Stimulated activated CD8-positive, alpha-beta memory T cell treated with anti-CD3 and anti-CD28 coated beads, Interleukin-15, amount 100 ng/mL, for 48 hours (primary cell): ENCODE measurements at regions not wholly inside any gene's neighbourhood (a gene's known extent, or its start where the extent isn't known, plus 50 kb on each side); places are given as distances from the start of the nearest gene placed in this dataset.

Experiments
- DNase-seq, 2 donors: peaks; one replicate each; pipeline ENCODE4 v3.0.0-alpha.2; 2020; ENCODE audit warnings: low read depth in 2 of 2

DNA sequence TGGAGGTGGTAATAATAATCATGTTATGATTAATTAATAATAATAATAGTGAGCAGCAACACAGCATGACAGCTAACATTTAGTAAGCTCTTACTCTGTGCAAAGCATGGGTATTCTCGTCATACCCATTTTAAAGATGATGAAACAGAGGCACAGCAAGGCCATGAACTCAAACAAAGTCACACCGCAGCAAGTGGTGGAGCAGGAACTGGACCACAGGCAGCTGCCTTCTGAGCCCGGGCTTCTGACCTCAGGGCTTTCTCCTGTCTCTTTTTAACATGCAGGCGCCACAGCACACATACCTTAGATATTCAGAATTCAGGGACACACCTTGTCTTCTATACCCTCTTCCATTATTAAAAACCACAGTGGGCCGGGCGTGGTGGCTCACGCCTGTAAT lies 50.7 kb upstream of the SPATA12 start:
- DNase-seq: no peak

DNA sequence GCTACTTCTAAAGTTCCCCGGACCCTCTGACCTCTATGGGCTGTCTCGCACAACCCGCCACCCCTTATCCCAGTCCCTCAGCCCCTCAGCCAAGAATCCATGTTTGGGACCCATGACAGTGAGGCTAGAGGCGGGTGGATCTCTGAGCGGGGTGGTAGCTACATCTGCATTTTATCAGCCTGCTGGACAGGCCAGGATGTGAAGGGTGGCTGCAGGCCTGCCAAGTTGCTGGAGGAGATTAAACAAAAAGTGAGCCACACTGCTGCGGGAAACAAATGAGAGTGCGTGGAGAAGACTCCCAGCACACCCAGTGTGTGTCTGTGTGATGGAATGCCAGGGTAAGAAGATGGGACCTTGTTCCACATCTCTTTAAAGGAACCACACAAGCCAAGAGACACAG lies 51.1 kb upstream of the SPATA12 start:
- DNase-seq: no peak

DNA sequence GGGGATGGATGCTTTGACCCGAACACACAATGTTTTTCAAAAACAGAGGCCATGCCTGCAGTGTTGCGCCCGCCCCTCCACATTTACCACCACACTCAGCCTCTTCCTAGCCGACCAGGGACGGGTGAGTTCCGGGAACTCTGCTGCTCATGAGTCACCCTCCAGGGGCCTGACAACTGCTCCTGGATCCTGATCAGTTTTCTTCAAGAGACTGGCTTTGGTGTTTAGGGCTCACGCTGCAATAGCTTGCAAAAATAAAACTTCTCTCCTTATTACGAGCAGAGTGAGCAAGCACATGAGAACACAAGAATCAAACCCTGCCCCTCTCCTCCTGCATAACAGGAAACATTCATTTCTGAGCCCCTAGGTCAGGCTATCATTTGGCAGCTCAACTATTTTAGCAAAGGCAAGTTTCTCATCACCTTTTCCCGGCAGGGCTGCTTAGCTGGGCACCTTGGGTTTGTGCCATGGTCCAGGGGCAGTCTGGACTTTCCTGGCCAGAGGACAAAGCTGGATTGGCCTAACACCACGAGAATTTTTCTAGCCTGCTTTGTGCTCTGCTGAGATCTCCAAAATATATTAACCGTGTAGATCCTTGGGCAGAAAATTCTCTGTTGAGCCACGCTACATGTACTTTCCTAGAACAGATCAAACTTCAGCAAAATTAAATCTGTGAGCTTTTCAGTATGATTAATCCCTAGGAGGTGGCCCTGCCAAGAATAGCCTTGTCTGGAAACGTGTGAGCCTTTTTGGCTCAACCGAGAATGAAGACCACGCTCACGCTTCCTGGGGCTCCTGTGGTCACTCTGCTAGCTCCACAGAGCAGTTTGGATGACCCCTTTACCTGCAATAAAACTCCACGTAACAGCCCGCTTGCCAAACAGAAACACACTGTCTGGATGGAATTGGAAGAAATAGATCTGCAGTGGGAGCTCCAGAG lies 52.7 kb upstream of the SPATA12 start:
- DNase-seq: no peak

DNA sequence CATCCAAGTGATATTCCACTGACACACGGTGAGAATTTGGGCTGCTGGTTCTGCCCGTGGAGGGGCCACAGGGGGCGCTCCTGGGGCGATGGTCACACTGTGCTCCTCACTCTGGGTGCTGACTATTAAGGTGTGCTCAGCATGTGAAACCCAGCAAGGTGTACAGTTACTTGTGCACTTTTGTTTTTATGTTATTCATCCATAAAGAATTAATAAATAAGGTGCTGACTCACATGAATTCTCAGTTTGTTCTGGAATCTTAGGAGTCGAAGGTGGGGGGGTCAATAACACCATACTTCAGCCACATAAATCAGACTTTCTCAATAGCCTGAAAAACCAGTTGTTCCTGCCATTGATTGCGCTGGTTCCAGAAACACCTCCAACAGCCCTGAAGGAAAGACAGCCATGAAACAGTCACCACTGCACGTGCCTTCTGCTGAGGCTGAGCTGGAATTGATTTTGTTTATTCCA lies 53.5 kb upstream of the SPATA12 start:
- DNase-seq: no peak

DNA sequence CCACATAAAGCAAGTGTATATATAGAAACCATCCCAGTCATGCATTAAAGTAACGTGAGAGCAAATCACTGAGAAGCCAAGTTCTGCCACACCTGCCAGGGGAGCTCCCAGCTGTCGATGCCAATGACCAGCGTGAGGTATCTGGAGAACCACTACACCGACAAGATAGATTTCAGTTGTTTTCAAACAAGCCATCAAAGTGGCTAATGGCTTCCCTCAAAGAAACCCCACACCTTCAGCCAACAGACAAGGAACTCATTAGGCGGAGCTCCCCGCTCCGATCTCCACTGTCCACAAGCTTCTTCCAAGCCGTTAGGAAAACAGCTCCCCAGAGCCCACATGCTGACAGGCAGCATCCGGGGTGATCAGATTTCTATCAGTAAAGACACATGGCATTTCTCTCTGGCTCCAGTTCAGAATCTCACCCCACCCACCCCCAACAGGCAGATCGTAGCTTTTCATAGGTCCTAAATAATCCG lies 54.2 kb upstream of the SPATA12 start:
- DNase-seq: no peak

DNA sequence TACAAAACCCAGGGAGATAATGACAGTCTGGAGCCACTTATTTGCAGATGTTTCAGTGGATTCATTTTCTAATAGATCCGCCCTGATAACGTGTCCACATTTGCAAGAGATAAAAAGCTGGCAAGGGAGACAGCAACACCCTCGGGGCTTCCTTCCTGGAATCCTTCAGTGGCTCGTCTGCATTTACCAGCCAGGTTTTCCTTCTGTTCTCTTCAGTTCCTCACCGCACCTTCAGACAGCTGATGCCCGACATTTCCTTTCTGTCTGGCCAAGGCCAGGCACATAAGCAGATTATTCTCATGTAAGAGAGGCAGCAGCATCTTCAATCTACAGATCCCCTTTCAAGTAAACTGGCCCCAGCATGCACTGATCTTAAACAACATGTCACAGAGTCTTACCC lies 56.2 kb upstream of the SPATA12 start:
- no peak for DNase-seq

DNA sequence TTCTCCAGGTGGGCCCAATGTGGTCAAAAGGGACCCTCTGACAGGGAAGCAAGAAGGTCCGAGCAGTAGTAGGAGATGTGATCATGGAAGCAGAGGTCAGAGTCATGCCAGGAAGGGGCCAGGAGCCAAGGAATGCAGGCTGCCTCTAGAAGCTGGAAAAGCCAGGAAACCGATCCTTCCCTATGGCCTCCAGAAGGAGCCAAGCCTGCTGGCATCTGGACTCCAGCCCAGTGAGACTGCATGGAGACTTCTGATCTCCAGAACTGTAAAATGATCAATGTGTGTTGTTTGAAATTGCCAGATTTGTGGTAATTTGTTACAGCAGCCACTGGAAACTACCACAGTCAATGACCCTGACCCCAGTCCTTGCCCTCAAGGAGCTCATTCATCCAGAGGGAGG lies 56.8 kb upstream of the SPATA12 start:
- DNase-seq: no peak

DNA sequence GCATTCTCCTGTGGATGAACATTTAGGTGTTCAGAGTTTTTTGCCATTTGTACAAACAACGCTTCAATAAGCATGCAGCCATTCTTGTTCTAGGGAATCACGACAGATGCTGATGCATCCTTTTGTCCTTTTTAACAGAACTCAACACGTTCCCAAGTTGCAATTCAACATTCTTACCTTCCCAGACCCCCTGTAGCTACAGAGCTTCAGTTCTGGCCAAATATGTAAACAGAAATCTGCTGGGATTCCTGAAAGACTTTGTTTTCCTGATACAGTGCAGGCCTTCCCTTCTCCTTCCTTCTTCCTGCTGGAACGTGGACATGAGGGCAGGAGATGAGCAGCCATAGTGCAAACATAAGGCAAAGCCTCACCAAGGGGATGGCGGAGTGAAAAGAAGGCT lies 59.1 kb upstream of the SPATA12 start:
- DNase-seq: no peak

DNA sequence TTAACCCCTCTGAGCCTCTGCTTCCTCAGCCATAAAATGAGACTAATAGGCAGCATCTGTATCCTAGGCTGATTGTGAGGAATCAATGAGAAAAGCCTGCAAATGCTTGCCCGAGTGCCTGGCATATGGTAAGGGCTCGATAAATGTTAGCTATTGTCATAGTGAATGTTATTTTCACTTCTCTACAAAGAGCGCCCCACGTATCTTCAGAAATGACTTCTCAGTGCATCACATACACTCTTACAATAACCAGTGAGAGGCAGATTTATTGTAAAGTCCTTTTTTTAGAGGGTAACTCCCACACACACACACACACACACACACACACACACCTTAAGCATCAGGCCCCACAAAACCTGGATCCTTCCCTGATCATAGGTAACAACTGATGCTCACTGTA lies 60.5 kb upstream of the SPATA12 start:
- no peak for DNase-seq

DNA sequence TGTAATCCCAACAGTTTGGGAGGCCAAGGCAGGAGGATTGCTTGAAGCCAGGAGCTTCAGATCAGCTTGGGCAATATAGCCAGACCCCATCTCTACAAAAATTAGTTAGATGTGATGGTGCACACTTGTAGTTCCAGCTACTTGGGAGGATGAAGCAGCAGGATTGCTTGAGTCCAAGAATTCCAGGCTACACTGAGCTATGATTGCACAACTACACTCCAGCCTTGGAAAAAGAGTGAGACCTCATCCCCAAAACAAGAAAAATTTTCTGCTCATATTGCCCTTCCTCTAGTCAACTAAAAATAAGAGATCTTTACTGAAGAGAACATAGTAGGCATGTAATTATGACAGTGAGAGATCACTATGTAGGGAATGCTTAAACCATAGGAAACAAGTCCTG lies 60.9 kb upstream of the SPATA12 start:
- no peak for DNase-seq

DNA sequence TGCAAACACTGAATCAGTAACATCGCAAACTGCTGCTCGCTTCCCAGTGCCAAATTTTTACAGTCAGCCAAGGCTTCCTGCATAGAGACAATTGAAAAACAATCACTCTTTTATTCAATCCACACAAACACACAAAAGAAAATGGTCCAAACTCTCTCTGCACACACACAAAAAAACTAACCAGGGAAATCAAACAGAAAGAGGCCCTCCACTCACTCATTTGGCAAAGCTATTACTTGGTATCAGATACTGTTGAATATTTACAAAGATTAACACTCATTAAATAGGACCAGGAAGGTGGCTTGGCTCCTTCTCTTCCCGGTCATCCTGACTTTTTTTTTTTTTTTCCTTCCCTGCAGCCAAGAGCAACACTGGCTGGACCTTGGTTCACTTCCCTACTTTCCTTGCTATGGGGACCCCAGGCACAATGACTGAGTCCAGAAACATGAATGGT lies 62.4 kb upstream of the SPATA12 start:
- no peak for DNase-seq

DNA sequence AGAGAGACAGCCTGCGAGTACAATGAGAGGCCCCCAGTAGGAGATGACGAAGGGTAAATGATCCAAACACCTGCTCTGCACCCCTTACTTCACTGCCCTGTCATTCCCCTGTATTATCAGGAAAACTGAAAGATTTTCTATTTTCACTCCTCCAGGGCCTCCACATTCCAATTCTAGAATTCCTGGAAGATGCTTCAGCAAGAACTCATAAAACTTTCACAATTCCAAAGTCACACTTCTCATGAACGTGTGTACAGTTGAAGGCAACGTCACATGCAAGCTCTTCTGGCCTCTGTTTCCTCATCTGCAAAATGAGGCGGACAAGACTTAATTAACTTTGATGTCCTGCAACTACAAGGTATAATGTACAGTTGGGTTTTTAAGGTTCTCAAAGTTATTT lies 62.8 kb upstream of the SPATA12 start:
- DNase-seq: no peak

DNA sequence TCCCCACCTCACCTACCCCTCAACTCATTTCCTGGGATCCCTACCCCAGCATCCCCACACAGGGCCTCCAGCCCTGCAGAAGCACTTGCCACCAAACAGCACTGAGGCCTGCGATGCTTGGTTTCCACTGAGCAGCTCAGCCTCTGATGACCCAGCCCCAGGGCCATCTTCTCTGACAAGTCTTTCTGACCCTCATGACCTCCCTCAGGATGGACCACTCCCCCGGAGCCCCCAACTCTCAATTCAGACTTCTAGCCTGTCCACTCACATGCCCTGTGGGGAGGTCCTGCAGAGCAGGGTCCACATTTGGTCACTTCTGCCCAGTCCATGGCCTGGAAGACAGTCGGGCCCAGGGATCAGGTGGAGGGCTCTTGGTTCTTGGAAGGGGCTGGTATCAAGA lies 63.4 kb upstream of the SPATA12 start:
- DNase-seq: no peak

DNA sequence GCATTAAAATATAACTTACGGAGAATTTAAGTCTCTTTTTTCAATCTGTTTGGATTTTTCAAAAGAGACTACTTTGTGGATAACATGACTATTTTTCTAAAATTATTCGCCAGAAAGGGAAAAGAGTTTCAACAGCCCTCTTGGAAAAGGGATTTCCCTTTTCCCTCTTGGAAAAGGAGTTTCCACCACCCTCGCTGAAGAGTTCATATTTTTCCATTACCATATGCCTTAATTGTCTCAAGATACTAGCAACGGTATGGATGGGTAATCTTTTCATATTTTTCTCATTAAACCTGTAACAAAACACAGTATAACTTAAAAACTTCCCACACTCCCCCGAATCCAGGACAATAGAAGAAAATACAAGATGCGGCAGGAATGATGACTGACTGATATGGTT lies 66.1 kb upstream of the SPATA12 start:
- no peak for DNase-seq

DNA sequence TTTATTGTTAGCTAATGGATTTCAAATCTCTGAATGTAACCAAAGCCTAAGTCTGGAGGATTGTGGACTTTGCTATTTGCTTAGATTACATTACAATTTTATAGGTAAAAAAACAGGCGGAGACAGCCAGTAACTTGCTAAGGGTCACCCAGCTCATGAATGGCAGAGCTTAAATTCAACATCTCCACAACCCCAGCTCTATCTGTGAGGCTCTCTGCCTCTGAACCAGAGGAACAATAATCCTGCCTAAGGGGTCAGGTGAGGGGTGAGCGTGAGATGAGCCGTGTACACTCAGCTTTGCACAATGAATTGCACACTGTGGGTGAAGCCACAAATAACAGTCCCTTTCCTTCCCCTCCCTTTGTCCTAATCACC lies 69.8 kb upstream of the SPATA12 start:
- no peak for DNase-seq

DNA sequence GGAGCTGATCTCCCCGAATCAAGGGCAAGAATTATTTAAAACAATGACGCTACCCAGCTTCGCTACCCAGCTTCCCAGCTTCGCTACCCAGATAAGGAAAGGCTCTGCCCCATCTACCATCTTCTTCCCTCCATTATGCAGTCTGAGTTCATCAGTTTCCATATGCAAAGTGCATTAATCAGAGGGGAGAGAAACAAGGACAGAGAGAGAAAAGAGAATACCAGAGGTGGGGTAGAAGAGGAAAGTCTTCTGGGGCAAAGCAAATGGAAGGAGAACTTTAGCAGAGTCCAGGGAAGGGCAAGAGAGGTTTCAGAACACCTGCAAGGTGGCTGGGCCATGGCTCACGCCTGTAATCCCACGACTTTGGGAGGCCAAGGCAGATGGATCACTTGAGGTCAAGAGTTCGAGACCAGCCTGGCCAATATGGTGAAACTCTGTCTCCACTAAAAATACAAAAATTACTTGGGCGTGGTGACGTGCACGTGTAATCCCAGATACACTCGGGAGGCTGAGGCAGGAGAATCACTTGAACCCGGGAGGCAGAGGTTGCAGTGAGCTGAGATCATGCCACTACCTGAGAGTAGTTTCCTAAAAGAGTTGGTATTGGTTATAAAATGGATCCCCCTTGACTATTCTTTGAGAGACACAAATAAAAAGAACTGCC lies 70.4 kb upstream of the SPATA12 start:
- no peak for DNase-seq

DNA sequence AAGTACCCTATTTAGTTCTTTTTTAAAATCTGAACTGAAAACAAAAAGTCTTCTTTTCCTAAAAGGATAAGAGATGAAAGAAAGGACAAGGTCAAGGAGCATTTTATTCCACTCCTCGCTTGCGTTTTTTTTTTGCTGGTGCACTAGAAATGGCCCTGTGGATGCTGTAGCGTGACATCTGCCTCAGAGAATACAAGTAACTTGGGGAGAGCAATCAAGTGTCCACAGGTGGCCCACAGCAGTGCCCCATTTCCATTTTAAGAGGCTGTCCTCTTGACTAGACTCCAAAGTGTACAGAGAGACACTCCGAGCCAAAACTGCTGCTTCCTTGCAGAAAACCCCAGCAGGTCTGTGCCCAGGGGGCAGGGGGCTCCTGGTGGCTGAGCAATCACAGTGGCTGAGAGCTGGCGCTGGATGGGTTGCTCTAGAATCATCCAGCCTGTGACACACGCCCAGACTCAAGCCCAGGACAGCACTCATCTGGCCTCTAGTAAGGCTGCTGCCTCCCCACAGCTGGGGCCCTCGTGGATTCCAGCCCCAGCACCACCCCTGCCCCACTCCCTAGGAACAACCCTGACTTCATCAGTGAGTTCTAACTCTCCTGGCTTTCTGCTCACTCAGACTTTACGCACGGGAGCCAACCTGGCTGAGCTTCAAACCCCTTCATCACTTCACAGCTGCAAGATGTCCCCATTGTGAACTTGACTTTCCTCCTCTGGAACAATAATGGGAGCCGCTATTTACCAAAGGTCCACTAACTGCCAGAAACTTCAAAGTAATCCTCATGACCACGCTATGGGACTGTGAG lies 71.1 kb upstream of the SPATA12 start:
- DNase-seq: no peak

DNA sequence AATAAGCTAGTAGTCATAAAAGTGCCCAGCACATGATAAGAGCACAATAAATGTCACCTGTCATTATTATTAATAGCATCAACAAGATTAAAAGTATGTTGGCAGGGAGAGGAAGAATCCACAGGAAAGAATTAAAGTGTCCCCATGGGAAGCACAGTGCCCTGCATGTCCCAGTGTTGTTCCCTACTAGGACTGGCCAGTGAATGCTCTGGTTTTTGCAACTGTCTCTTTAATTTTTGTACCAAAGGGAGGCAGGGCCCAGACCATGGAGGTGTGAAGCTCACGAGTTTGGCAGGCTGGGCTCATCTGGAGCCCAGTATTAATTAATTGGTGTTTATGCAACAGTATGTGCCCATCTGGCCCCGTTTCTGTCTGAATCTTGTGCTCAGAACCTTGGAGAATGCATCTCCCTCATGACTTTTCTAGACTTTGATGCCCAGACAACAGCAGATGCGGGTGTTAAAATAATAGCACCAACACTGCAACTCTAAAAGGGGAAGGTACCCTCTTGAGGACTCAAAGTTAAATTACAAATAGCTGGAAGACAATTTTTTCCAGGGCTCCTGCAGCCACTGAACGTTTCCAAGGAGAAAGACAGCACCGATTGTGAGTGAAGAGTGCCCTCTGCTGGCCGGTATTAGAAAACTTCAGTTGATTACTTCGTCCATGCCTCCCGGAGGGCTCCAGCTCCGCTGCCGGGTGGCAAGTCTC lies 71.9 kb upstream of the SPATA12 start:
- DNase-seq: peak in 1 of 2 donors; percentile 32

DNA sequence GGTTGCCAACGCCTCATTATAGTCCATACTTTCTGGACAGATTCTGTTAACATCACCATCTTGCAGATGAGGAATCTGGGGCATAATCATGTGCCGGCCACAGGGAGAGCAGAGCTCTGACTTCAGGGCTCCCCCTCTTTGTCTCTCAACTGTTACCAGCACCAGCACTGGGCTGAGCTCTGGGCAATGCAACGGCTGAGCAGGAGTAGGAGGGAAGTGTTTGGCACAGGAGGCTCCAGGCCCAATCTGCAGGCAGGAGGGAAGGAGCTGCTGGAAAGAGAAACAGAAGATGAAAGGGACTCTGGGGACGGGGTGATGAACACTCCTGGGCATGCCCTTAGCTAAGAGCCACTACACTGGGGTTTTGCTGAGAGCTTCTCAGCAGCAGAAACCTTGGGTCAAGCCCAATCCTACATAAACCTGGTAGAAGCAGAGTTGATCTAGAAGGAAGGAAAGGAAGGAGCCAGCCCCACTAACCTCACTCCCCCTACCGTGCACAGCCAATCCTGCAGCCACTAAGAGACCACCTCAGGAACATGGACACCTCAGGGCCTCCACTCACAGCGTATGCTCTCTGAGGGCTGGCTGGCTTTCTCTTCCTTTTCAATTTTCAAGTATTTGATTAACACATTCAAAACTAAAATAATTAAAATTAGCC lies 73.1 kb upstream of the SPATA12 start:
- DNase-seq: no peak

DNA sequence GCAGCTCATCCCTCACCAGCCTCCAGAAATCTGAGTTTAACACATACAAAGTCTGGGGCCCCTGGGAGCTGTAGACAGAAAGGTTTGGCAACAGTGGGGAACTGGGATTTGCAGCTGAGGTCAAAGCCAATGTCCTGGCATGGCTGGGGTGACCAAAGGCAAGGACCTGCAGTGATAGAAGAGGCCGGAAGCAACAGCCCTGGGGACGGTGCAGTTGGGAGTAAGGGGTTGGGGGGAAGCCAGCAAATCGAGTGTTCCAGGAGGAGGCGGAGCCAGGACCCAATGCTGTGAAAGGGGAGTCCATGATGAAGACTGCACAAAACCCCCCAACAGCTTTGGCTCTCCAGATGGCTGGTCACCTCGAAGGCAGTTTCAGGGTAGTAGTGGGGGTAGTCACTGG lies 74.1 kb upstream of the SPATA12 start:
- DNase-seq: no peak

DNA sequence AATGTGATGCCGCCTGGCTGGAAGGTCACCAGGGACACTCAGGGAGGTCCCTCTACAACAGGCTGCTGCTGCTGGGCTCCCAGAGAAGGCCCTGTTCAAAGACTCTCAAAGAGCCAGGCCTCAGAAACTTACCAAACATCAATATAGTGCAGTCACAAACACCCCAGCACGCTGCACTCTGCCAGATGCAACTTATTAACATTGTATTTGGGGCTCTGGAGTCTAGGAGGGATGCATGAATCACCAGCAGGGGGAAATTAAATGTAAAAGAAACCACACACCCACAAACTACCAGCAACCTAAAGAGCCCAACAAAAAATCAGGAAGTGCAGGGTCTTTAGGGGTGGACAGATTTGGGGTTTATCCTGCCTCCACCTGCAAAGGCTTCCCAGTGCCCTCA lies 74.6 kb upstream of the SPATA12 start:
- no peak for DNase-seq
